GM18873 (cell line): ENCODE measurements at regions not wholly inside any gene's neighbourhood (a gene's known extent, or its start where the extent isn't known, plus 50 kb on each side); places are given as distances from the start of the nearest gene placed in this dataset.

Experiments used
- ATAC-seq: cut with Tn5 transposase; IDR thresholded peaks from one replicate; pipeline ENCODE4 v1.9.1; 2021; ENCODE audit warnings: mild to moderate bottlenecking, moderate library complexity, moderate number of reproducible peaks; ENCODE audit not compliant: unreplicated experiment, low FRiP score

DNA sequence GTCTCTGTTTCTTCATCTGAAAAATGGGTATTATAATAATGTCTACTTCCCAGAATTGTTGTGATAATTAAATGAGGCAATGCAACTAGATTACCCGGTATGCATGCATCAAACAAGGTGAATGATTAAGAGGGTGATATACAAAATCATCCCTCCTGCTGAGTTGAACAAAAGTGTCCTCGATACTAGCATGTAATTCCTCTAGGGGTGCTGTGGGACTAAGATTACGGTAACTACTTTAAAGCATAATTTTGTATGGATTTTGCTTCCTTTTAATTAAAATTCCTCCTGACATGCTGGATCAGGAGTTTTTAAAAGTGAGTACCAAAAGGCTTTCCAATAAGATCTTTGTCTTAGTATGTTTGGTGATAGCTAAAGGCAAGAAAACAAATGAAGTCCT lies 98.7 kb upstream of the PRMT6 start:
- no peak for ATAC-seq

DNA sequence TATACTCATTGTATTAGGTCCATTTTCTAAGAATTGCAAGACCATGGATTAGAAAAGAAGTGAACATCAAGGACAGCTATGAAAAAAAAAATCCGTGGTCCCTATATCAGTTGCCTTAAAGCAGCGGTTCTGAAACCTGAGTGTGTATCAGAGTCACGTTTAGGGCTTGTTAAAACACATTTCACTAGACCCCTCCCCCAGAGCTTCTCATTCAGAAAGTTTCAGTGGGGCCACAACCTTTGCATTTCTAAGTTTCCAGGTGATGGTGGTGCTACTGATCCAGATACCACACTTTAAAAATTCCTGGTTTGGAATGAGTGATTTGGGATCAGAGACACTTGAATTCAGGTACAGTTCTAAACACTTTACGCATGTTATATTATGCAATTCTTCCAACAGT lies 96.1 kb upstream of the PRMT6 start:
- no peak for ATAC-seq

GRCh38 chr1:106961646-106962045 lies 94.8 kb upstream of the PRMT6 start:
- no peak for ATAC-seq

DNA sequence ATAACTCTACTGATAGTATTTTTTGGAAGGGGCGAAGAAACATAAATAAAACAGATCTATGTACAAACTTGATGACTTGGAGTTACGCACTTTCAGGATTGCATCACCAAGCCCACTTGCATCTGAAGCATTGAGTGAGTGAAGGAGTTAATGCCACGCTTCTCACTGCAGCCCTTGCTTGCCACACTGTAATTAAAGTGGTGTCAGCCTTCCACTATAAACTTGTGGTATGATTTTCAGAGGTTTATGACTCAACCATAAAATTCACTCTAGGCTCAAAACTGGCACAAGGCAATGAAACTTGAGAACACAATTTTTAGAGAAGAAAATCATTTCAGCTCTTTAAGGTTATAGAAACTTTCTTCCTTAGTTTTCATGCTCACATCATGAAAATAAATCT lies 93.9 kb upstream of the PRMT6 start:
- no peak for ATAC-seq

GRCh38 chr1:106964495-106964894 lies 92.0 kb upstream of the PRMT6 start:
- no peak for ATAC-seq

DNA sequence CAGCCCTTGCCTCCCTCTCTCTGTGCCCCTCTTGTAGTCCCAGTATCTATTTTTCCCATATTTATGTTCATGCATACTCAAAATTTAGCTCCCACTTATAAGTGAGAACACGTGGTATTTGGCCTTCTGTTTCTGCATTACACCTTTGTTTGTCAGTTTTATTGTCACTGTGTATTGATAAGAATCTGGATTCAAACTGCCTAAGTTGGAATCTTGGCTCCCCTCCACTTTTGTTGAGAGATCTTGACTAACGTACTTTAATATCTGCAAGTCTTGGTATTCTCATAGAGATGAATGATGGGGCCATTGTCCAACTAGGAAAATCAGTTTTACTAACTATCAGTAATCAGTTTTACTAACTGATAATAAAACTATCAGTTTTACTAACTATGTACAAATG lies 87.8 kb upstream of the PRMT6 start:
- no peak for ATAC-seq

DNA sequence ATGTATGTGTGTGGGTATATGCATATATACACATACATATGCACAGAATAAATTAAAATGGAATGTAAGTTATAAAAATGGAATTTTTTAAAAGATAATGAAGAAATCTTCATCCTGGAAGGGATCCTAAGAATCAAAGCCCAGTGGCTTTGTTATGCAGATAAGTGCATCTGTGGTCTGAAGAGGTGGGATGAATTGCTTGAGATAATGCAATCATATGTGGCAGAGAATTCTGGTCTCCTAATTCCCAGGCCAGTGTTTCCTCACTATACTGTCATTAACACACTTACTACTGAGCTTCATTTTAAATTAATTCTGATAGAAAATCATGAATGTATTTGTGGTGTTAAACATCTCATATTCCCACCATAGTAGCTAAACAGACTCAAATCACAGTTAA lies 86.7 kb upstream of the PRMT6 start:
- ATAC-seq = no peak

GRCh38 chr1:106972074-106972473 lies 84.4 kb upstream of the PRMT6 start:
- no peak for ATAC-seq

- ATAC-seq = no peak
Observed at GRCh38 chr1:106975944-106976343, 80.5 kb upstream of the PRMT6 start.

DNA sequence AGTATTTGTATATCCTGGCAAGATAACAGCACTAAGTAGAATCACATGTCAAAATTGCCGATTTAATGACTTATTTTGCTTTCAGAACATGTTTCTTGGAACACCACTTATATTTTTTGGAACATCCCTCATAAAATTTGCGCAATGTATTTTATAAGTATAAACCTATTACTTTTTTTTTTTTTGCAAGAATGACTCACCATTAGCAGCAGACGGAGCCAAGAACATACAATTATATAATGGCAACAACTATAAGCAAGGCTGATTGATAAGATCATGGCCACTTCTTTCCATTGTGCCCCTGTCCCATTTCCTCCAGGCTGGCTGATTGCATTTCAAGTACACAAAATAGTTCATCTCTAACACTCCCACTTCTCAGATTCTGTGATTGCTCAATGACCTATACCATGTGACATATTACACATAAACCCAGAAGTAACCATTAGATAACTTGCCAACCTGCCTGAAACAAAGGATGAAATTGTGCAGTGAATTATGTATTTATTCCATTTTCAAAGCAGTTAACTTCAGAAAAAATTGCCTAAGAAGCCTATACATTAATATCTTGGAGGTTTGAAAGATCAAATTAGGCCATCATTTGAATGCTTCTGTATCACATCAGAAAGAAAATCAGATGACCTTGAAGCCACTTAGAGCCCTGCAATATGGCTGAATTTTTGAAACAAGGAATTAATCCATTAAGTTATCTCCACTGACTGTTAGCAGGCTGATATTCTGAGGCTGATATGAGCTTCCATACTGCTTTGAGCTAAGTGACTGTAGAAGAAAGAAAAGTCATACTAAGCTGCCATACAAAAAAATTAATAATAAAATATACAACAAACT lies 77.8 kb upstream of the PRMT6 start:
- no peak for ATAC-seq

- no peak for ATAC-seq
Observed at GRCh38 chr1:106979371-106979770, 77.1 kb upstream of the PRMT6 start.

DNA sequence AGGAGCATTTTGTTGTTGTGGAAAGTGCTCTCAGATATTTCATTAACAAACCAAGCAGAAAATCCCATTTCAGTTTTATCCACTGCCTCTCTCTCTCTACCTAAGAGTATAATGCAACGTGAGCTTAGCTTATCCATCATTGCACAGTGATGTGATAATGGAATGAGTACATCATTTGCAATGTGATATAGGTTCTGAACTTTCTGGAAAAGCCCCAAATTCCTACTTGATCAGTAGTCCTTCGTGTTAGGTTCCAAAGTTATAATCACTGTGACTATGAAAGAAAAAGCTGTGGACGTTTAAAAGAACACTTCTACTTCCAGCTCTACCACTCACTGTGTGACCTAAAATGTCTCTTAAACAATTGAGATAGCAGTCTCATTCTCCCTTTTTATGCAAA lies 76.4 kb upstream of the PRMT6 start:
- ATAC-seq = no peak

DNA sequence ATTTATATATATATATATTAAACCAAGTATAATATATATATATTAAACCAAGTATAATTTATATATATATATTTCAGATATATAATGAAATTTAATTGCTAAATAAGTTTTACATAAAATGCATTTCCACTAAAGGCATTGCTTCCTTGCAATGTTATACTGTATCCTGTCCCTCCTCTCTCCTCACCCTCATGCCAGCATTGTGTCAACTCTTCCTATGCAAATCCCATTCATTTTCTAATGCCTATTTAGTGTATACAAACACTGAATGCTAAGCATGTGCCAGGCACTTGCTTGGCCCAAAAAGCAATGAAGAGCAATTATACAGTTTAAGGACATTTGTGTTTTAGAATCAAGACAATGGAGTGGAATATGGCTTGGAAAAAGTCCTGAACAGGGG lies 71.7 kb upstream of the PRMT6 start:
- ATAC-seq = no peak

DNA sequence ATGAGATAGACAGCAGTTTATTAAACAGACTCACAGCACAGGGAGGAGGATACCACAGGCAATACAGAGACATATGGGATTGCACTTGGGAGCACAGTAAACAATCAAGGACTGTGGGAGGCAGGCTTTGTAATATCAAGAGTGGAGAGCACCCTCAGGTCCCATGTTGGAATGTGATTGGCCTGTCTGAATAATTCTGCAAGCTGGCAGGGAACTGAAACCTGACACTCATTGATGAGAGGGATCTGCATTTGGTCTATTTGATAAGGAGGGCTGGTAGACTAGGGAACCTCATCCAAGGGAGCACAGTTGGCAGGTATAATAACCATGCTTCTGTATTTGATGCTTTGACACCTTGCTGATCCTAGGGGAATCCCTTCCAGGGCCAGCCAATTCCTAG lies 69.9 kb upstream of the PRMT6 start:
- no peak for ATAC-seq

- peak; percentile 91 for ATAC-seq
Observed at GRCh38 chr1:106995970-106996369, 60.5 kb upstream of the PRMT6 start.

DNA sequence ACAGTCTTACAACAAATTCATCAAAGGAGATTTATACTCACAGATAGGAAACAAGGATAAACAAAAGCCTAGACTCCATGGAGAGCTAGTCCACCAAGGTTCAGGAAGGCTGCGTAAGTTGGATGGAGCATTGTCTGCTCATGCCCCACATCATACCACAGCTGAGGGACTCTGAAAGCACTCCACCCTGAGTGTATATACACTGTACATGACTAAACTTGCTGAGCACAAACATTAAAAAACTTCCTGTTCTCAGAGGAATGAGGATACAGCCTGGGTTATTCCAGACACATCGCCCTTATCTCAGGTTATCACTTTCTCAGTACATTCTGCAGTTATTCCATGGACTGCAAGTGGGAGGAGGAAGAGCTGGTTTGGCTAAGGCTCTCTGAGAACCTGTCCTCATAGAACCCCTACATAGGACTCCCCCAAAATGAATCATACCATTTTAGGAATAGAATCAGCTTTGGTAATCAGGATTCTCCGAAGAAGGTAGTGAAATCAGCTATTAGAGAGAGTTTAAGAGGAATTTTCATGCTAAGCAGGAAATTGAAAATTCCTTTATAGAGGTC lies 58.0 kb upstream of the PRMT6 start:
- no peak for ATAC-seq

DNA sequence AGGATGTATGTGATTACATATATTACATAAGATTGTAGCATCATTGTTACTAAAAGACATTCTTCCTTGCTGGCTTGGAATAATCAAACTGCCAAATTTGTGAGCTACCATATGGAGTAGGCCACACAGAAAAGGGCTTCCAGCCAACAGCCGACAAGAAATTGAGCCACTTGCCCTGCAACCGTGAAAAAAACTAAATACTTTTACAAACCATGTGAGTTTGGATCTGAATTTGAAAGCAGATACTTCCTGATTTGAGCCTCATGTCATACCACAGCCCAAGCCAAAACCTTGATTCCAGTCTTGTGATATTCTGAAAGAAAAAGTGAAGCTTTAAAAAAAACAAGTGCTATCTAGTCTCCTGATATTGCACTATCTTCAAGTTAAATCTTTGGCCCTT lies 55.6 kb upstream of the PRMT6 start:
- no peak for ATAC-seq

- no peak for ATAC-seq
Observed at GRCh38 chr1:107003972-107004371, 52.5 kb upstream of the PRMT6 start.

DNA sequence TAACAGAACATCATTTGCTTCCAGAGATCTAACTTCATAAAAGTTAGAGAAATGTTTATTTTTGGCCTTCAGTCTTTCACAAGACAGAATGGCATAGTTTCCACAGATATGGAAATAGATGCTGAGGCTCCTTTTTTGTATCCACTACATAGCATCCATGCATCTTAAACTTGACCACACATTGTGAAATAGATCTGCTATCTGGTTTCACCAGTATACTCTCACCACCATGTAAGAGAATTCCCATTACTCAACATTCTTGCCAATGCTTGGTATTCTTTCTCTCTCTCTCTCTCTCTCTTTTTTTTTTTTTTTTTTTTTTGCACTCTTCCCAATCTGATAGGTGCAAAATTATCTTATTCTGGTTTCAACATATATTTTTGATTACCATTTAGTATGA lies 52.1 kb upstream of the PRMT6 start:
- ATAC-seq = no peak
